ENCODE measurements at regions not wholly inside any gene's neighbourhood (a gene's known extent, or its start where the extent isn't known, plus 50 kb on each side); places are given as distances from the start of the nearest gene placed in this dataset.

DNA sequence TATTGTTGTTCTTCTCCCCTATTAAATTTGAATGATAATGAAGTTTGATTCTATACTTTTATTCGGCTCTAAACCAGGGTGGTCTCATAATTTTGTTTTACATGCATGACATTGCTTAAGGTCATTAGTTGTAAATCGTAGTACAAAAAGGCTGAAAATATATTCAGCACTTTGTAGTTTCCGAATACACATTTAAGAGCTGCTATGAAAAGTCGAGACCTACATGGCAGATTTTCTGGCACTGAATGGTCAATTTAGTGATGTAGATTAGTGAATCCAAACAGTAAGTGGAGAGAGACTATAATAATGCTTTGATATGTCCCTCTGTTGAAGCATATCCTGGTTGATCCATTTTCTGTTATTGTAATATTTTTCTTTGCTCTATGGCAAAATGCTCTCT is 254.0 kb upstream of the SOX2 start:
- H3K27ac ChIP-seq (ENCODE audit: extremely low read depth, low read depth, low read length) = no peak overlapping the region
- H3K4me3 ChIP-seq (ENCODE audit: low read depth, low read length) = no peak overlapping the region
- TF ChIP-seq ZNF266 (tag by site-specific recombination; IDR thresholded peaks at IDR 0.05; ENCODE audit: low read depth) (no peak), ZNF10 (tag by site-specific recombination; IDR thresholded peaks at IDR 0.05) (no peak), ZNF473 (tag by site-specific recombination; IDR thresholded peaks at IDR 0.05) (no peak)
- TF ChIP-seq, protein P1, sequence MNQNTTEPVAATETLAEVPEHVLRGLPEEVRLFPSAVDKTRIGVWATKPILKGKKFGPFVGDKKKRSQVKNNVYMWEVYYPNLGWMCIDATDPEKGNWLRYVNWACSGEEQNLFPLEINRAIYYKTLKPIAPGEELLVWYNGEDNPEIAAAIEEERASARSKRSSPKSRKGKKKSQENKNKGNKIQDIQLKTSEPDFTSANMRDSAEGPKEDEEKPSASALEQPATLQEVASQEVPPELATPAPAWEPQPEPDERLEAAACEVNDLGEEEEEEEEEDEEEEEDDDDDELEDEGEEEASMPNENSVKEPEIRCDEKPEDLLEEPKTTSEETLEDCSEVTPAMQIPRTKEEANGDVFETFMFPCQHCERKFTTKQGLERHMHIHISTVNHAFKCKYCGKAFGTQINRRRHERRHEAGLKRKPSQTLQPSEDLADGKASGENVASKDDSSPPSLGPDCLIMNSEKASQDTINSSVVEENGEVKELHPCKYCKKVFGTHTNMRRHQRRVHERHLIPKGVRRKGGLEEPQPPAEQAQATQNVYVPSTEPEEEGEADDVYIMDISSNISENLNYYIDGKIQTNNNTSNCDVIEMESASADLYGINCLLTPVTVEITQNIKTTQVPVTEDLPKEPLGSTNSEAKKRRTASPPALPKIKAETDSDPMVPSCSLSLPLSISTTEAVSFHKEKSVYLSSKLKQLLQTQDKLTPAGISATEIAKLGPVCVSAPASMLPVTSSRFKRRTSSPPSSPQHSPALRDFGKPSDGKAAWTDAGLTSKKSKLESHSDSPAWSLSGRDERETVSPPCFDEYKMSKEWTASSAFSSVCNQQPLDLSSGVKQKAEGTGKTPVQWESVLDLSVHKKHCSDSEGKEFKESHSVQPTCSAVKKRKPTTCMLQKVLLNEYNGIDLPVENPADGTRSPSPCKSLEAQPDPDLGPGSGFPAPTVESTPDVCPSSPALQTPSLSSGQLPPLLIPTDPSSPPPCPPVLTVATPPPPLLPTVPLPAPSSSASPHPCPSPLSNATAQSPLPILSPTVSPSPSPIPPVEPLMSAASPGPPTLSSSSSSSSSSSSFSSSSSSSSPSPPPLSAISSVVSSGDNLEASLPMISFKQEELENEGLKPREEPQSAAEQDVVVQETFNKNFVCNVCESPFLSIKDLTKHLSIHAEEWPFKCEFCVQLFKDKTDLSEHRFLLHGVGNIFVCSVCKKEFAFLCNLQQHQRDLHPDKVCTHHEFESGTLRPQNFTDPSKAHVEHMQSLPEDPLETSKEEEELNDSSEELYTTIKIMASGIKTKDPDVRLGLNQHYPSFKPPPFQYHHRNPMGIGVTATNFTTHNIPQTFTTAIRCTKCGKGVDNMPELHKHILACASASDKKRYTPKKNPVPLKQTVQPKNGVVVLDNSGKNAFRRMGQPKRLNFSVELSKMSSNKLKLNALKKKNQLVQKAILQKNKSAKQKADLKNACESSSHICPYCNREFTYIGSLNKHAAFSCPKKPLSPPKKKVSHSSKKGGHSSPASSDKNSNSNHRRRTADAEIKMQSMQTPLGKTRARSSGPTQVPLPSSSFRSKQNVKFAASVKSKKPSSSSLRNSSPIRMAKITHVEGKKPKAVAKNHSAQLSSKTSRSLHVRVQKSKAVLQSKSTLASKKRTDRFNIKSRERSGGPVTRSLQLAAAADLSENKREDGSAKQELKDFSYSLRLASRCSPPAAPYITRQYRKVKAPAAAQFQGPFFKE (tag by site-specific recombination; IDR thresholded peaks at IDR 0.05; ENCODE audit: borderline replicate concordance) = no peak
- POLR2A ChIA-PET = no interaction called here
- CTCF ChIA-PET = no interaction called here
- no peaks in the 10 kb centered on the region for H3K36me3 ChIP-seq (ENCODE audit: control insufficient read depth in 2 of 2, insufficient read depth in 1 of 2, low read length in 2 of 2)
- no peaks in the 10 kb centered on the region for H3K4me1 ChIP-seq (ENCODE audit: control insufficient read depth, insufficient read depth, low read length)
- H3K9me3 ChIP-seq (ENCODE audit: control insufficient read depth, insufficient read depth, low read depth, low read length) = no peaks in the 10 kb centered on the region

DNA sequence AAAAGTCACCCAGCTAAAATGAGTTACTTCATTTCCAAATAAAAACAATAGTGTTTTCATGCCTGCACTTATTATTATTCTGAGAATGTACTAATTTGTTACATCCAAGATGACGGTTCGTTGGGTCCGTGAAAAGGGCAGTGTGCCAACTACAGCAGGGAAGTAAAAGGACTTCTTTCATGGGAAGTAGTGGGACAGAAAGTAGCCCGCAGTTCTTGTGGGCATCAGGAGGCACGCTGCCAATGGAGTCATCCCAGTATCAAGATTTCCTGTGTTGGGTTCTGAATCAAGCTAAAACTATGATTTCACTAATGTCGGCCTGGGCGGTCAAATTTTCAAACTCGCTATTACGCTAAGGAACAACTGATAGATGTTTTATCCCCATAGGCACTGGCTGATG is 254.5 kb upstream of the SOX2 start:
- H3K36me3 ChIP-seq (ENCODE audit: control insufficient read depth in 2 of 2, insufficient read depth in 1 of 2, low read length in 2 of 2) = no peaks in the 10 kb centered on the region
- no peak overlapping the region for H3K4me3 ChIP-seq (ENCODE audit: low read depth, low read length)
- ChIA-PET CTCF (no interaction called here), POLR2A (no interaction called here)
- H3K27ac ChIP-seq (ENCODE audit: extremely low read depth, low read depth, low read length) = no peak overlapping the region
- H3K9me3 ChIP-seq (ENCODE audit: control insufficient read depth, insufficient read depth, low read depth, low read length) = no peaks in the 10 kb centered on the region
- no peak for TF ChIP-seq HOXD13 (CRISPR knock-in tag; IDR thresholded peaks at IDR 0.05; ENCODE audit: borderline replicate concordance)
- no peaks in the 10 kb centered on the region for H3K4me1 ChIP-seq (ENCODE audit: control insufficient read depth, insufficient read depth, low read length)

DNA sequence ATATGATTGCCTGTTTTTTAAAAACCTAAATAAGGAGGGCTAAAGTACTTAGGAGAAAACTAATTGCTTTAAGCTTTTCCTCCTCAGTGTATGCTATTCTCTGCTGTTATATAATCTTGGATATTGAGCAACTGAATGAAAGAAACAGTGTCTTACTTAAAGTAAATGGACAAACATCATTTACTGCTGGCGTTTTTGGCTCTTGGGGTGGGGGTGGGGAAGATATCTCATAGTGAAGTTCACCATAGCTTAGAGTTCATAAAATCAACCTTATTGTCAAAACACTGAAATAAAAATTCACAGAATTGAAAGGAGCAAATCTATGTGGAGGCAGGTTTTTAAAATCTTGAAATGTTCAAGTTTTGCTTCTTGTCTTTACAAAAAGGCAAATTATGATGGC is 256.4 kb upstream of the SOX2 start:
- H3K36me3 ChIP-seq (ENCODE audit: control insufficient read depth in 2 of 2, insufficient read depth in 1 of 2, low read length in 2 of 2) = no peaks in the 10 kb centered on the region
- no peak overlapping the region for H3K27ac ChIP-seq (ENCODE audit: extremely low read depth, low read depth, low read length)
- TF ChIP-seq, protein P2, sequence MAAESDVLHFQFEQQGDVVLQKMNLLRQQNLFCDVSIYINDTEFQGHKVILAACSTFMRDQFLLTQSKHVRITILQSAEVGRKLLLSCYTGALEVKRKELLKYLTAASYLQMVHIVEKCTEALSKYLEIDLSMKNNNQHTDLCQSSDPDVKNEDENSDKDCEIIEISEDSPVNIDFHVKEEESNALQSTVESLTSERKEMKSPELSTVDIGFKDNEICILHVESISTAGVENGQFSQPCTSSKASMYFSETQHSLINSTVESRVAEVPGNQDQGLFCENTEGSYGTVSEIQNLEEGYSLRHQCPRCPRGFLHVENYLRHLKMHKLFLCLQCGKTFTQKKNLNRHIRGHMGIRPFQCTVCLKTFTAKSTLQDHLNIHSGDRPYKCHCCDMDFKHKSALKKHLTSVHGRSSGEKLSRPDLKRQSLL (tag by site-specific recombination; IDR thresholded peaks at IDR 0.05) = no peak
- TF ChIP-seq, protein P3, sequence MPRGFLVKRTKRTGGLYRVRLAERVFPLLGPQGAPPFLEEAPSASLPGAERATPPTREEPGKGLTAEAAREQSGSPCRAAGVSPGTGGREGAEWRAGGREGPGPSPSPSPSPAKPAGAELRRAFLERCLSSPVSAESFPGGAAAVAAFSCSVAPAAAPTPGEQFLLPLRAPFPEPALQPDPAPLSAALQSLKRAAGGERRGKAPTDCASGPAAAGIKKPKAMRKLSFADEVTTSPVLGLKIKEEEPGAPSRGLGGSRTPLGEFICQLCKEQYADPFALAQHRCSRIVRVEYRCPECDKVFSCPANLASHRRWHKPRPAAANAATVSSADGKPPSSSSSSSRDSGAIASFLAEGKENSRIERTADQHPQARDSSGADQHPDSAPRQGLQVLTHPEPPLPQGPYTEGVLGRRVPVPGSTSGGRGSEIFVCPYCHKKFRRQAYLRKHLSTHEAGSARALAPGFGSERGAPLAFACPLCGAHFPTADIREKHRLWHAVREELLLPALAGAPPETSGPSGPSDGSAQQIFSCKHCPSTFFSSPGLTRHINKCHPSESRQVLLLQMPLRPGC (tag by site-specific recombination; IDR thresholded peaks at IDR 0.05) = no peak
- TF ChIP-seq TCF7L2 (IDR thresholded peaks at IDR 0.05; ENCODE audit: borderline replicate concordance, low read depth, low read length) (no peak), ZNF623 (tag by site-specific recombination; IDR thresholded peaks at IDR 0.05) (no peak), ZNF664 (tag by site-specific recombination; IDR thresholded peaks at IDR 0.05) (no peak), ZNF560 (tag by site-specific recombination; IDR thresholded peaks at IDR 0.05; ENCODE audit: borderline replicate concordance) (no peak), ZNF121 (tag by site-specific recombination; IDR thresholded peaks at IDR 0.05) (no peak), ZNF37A (tag by site-specific recombination; IDR thresholded peaks at IDR 0.05) (no peak)
- TF ChIP-seq, protein P4, sequence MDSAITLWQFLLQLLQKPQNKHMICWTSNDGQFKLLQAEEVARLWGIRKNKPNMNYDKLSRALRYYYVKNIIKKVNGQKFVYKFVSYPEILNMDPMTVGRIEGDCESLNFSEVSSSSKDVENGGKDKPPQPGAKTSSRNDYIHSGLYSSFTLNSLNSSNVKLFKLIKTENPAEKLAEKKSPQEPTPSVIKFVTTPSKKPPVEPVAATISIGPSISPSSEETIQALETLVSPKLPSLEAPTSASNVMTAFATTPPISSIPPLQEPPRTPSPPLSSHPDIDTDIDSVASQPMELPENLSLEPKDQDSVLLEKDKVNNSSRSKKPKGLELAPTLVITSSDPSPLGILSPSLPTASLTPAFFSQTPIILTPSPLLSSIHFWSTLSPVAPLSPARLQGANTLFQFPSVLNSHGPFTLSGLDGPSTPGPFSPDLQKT (IDR thresholded peaks at IDR 0.05; ENCODE audit: borderline replicate concordance, low read depth, low read length) = no peak
- TF ChIP-seq, protein P5, sequence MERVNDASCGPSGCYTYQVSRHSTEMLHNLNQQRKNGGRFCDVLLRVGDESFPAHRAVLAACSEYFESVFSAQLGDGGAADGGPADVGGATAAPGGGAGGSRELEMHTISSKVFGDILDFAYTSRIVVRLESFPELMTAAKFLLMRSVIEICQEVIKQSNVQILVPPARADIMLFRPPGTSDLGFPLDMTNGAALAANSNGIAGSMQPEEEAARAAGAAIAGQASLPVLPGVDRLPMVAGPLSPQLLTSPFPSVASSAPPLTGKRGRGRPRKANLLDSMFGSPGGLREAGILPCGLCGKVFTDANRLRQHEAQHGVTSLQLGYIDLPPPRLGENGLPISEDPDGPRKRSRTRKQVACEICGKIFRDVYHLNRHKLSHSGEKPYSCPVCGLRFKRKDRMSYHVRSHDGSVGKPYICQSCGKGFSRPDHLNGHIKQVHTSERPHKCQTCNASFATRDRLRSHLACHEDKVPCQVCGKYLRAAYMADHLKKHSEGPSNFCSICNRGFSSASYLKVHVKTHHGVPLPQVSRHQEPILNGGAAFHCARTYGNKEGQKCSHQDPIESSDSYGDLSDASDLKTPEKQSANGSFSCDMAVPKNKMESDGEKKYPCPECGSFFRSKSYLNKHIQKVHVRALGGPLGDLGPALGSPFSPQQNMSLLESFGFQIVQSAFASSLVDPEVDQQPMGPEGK (tag by site-specific recombination; IDR thresholded peaks at IDR 0.05) = no peak
- no peaks in the 10 kb centered on the region for H3K9me3 ChIP-seq (ENCODE audit: control insufficient read depth, insufficient read depth, low read depth, low read length)
- CTCF ChIA-PET = interaction anchor here (0.6 kb wide), 1 partner anchor 1230 kb away, joined by 3 read pairs; no protein-coding TSS in a partner anchor
- no peak overlapping the region for H3K4me3 ChIP-seq (ENCODE audit: low read depth, low read length)
- H3K4me1 ChIP-seq (ENCODE audit: control insufficient read depth, insufficient read depth, low read length) = no peaks in the 10 kb centered on the region
- POLR2A ChIA-PET = no interaction called here

All from HEK293 (cell line).